ENCODE measurements at regions not wholly inside any gene's neighbourhood (a gene's known extent, or its start where the extent isn't known, plus 50 kb on each side); places are given as distances from the start of the nearest gene placed in this dataset.

- ChIA-PET CTCF (no interaction called here), POLR2A (no interaction called here)
- DNase-seq = no peak
- Histone ChIP-seq H3K4me3 (ENCODE audit: low read depth, low read length) (no peak overlapping the region), H3K27me3 (replicated peaks; ENCODE audit: control insufficient read depth, insufficient read depth, low read length) (no peaks in the 10 kb centered on the region), H3K9me3 (peaks cover under 1% of the 10 kb centered on the region; the same call in 1 of the 2 replicates), H3K4me1 (no peaks in the 10 kb centered on the region), H3K36me3 (ENCODE audit: control insufficient read depth, insufficient read depth, low read length) (no peaks in the 10 kb centered on the region)
- no peaks in the 10 kb centered on the region for H3K36me3 Mint-ChIP-seq (ENCODE audit: insufficient read depth, unreplicated experiment)
- H3K27me3 Mint-ChIP-seq (ENCODE audit: insufficient read depth, unreplicated experiment) = no peaks in the 10 kb centered on the region
- H3K4me1 Mint-ChIP-seq (ENCODE audit: low read depth, unreplicated experiment) = no peaks in the 10 kb centered on the region
- H3K27ac Mint-ChIP-seq (ENCODE audit: unreplicated experiment) = no peak overlapping the region
- TF ChIP-seq, protein P1, sequence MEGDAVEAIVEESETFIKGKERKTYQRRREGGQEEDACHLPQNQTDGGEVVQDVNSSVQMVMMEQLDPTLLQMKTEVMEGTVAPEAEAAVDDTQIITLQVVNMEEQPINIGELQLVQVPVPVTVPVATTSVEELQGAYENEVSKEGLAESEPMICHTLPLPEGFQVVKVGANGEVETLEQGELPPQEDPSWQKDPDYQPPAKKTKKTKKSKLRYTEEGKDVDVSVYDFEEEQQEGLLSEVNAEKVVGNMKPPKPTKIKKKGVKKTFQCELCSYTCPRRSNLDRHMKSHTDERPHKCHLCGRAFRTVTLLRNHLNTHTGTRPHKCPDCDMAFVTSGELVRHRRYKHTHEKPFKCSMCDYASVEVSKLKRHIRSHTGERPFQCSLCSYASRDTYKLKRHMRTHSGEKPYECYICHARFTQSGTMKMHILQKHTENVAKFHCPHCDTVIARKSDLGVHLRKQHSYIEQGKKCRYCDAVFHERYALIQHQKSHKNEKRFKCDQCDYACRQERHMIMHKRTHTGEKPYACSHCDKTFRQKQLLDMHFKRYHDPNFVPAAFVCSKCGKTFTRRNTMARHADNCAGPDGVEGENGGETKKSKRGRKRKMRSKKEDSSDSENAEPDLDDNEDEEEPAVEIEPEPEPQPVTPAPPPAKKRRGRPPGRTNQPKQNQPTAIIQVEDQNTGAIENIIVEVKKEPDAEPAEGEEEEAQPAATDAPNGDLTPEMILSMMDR (IDR thresholded peaks at IDR 0.05; ENCODE audit: insufficient read depth in 1 of 2, low read depth in 1 of 2, low read length in 1 of 2, severe bottlenecking in 1 of 2, unreplicated experiment in 1 of 2) = no peak
- no TSS peak for BruUV-seq (replicated peaks)
- peaks cover under 1% of the 10 kb centered on the region for H3K9me3 Mint-ChIP-seq (ENCODE audit: unreplicated experiment)
- intact Hi-C loops (cut with micrococcal nuclease; ENCODE audit: unreplicated experiment) = no loop called here
- no peak overlapping the region for H3K4me3 Mint-ChIP-seq (ENCODE audit: unreplicated experiment)
Observed at GRCh38 chr2:49807689-49808088, 653.4 kb upstream of the FSHR start.

DNA sequence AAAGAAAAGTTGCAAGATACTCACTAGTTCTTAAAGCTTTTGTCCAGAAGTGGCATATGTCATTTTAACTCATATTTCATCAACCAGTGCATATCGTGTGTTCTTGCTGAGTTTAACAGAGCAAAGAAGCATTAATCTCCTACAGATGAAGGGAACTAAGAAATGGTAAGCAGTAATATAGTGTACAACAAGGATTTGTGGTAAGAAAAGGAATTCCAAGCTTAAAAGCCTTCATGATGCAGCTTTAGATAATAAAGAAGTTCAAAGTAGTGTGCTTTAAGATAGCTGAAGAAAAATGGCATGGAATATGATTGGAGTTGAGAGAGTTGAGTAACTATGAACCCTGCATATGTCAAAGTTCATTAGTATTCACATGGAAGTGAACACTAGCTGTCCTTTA is 649.8 kb upstream of the FSHR start:
- Histone ChIP-seq H3K27me3 (replicated peaks; ENCODE audit: control insufficient read depth, insufficient read depth, low read length) (no peaks in the 10 kb centered on the region), H3K4me3 (ENCODE audit: low read depth, low read length) (no peak overlapping the region), H3K4me1 (no peaks in the 10 kb centered on the region), H3K36me3 (ENCODE audit: control insufficient read depth, insufficient read depth, low read length) (no peaks in the 10 kb centered on the region), H3K9me3 (peaks cover 10% of the 10 kb centered on the region)
- POLR2A ChIA-PET = no interaction called here
- intact Hi-C loops (cut with micrococcal nuclease; ENCODE audit: unreplicated experiment) = no loop called here
- no peaks in the 10 kb centered on the region for H3K36me3 Mint-ChIP-seq (ENCODE audit: insufficient read depth, unreplicated experiment)
- H3K4me3 Mint-ChIP-seq (ENCODE audit: unreplicated experiment) = no peak overlapping the region
- no TSS peak for BruUV-seq (replicated peaks)
- H3K27me3 Mint-ChIP-seq (ENCODE audit: insufficient read depth, unreplicated experiment) = no peaks in the 10 kb centered on the region
- H3K27ac Mint-ChIP-seq (ENCODE audit: unreplicated experiment) = no peak overlapping the region
- no peak for DNase-seq
- CTCF ChIA-PET = no interaction called here
- peaks cover 12% of the 10 kb centered on the region for H3K9me3 Mint-ChIP-seq (ENCODE audit: unreplicated experiment)
- TF ChIP-seq, protein P1 (IDR thresholded peaks at IDR 0.05; ENCODE audit: insufficient read depth in 1 of 2, low read depth in 1 of 2, low read length in 1 of 2, severe bottlenecking in 1 of 2, unreplicated experiment in 1 of 2) = no peak
- no peaks in the 10 kb centered on the region for H3K4me1 Mint-ChIP-seq (ENCODE audit: low read depth, unreplicated experiment)

GRCh38 chr2:49801898-49802450 is 647.7 kb upstream of the FSHR start:
- no peak overlapping the region for H3K4me3 ChIP-seq (ENCODE audit: low read depth, low read length)
- ChIA-PET POLR2A (no interaction called here), CTCF (no interaction called here)
- no peaks in the 10 kb centered on the region for H3K27me3 ChIP-seq (replicated peaks; ENCODE audit: control insufficient read depth, insufficient read depth, low read length)
- H3K27me3 Mint-ChIP-seq (ENCODE audit: insufficient read depth, unreplicated experiment) = no peaks in the 10 kb centered on the region
- H3K9me3 Mint-ChIP-seq (ENCODE audit: unreplicated experiment) = peaks cover 21% of the 10 kb centered on the region
- H3K27ac Mint-ChIP-seq (ENCODE audit: unreplicated experiment) = no peak overlapping the region
- no peaks in the 10 kb centered on the region for H3K36me3 Mint-ChIP-seq (ENCODE audit: insufficient read depth, unreplicated experiment)
- H3K36me3 ChIP-seq (ENCODE audit: control insufficient read depth, insufficient read depth, low read length) = no peaks in the 10 kb centered on the region
- H3K4me1 ChIP-seq = no peaks in the 10 kb centered on the region
- intact Hi-C loops (cut with micrococcal nuclease; ENCODE audit: unreplicated experiment) = no loop called here
- H3K4me1 Mint-ChIP-seq (ENCODE audit: low read depth, unreplicated experiment) = no peaks in the 10 kb centered on the region
- BruUV-seq (replicated peaks) = no TSS peak
- H3K4me3 Mint-ChIP-seq (ENCODE audit: unreplicated experiment) = no peak overlapping the region
- H3K9me3 ChIP-seq = peaks cover 10% of the 10 kb centered on the region
- no peak for DNase-seq
- TF ChIP-seq, protein P1 (IDR thresholded peaks at IDR 0.05; ENCODE audit: insufficient read depth in 1 of 2, low read depth in 1 of 2, low read length in 1 of 2, severe bottlenecking in 1 of 2, unreplicated experiment in 1 of 2) = no peak
